Upper lobe of left lung (tissue), 6 donors: ENCODE measurements at regions not wholly inside any gene's neighbourhood (a gene's known extent, or its start where the extent isn't known, plus 50 kb on each side); places are given as distances from the start of the nearest gene placed in this dataset.

Source experiments
- ATAC-seq, 2 donors: fragments of 200-7000 bp; cut with Tn5 transposase; one replicate each; pipeline ENCODE4 v1.9.1; 2022; ENCODE audit warnings: mild to moderate bottlenecking in 2 of 2, moderate library complexity in 2 of 2; ENCODE audit not compliant: low FRiP score in 2 of 2
- DNase-seq, 2 donors: peaks; one replicate each; pipeline ENCODE4 v3.0.0-alpha.2; 2019 to 2020
- H3K27ac ChIP-seq, 4 donors: fragments of 200-600 bp; sonication (generic); one replicate each; pipeline ENCODE4 v1.5.1; 2016 to 2019
- H3K27me3 ChIP-seq, 4 donors: fragments of 200-600 bp; sonication (generic); one replicate each; pipeline ENCODE4 v1.5.1; 2017 to 2019
- H3K36me3 ChIP-seq, 4 donors: fragments of 200-600 bp; sonication (generic); one replicate each; pipeline ENCODE4 v1.5.1; 2016 to 2019
- H3K4me1 ChIP-seq, 4 donors: fragments of 200-600 bp; sonication (generic); one replicate each; pipeline ENCODE4 v1.5.1; 2018 to 2019
- H3K4me3 ChIP-seq, 4 donors: fragments of 200-600 bp; sonication (generic); one replicate each; pipeline ENCODE4 v1.5.1; 2017 to 2019; ENCODE audit warnings: mild to moderate bottlenecking in 2 of 4, moderate library complexity in 1 of 4
- H3K9me3 ChIP-seq, 4 donors: fragments of 200-600 bp; sonication (generic); one replicate each; pipeline ENCODE4 v1.5.1; 2018 to 2019
- EP300 ChIP-seq, 4 donors: sonication (generic); formaldehyde crosslinking; IDR thresholded peaks; one replicate each; pipeline ENCODE4 v1.5.1; 2017; ENCODE audit warnings: antibody characterized with exemption in 4 of 4, control low read depth in 2 of 4
- POLR2A ChIP-seq, 4 donors: fragments of 450-650 bp; IDR thresholded peaks; one replicate each; pipeline ENCODE4 v1.5.1; 2016 to 2017; ENCODE audit warnings: antibody characterized with exemption in 4 of 4, mild to moderate bottlenecking in 2 of 4
- POLR2AphosphoS5 ChIP-seq, 2 donors: sonication (generic); formaldehyde crosslinking; IDR thresholded peaks; one replicate each; pipeline ENCODE4 v1.5.1; 2017; ENCODE audit warnings: antibody characterized with exemption in 2 of 2
- WGBS, 2 donors: methylation state at CpG; one replicate each; pipeline ENCODE4 v1.1.5; 2017 to 2018; 5-methylcytosine and 5-hydroxymethylcytosine counted together
- TF ChIP-seq, protein P1 (sequence below), 6 experiments: fragments of 450-650 bp in 4 of 6; fragments of 200-600 bp in 2 of 6; sonication (generic) in 2 of 6; IDR thresholded peaks; one replicate each; pipeline ENCODE4 v1.5.1; 2016 to 2019; ENCODE audit warnings: antibody characterized with exemption in 6 of 6
- donor health status: DM: no; HTN: no; CAD: no; lungs with moderate emphysema.
- donor health status: DM: no; HTN: yes; CAD: no; lungs with severe emphysema.

DNA sequence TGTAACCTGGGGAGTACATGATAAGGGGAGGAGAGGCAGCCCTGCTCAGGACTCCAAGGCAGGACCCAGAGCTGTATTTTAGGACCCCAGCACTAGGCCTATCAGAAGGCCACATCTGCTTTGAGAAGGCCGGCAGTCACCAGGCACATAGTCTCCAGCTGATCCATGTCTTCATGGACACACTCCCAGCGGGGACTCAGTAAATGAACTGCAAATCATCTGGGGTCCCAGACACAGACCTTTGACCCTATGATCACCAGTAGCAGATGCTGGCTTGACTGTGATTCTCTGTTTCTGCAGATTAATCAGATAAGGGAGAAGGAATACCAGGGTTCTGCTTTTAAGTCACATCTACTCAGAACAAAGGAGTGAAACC is 341.4 kb upstream of the PODXL start:
- H3K36me3 ChIP-seq, result no peaks in the 10 kb centered on the region
- WGBS, 2 donors, result 50 to 60% methylated on average over 2 of the region's 2 CpGs
- H3K27ac ChIP-seq, result no peak overlapping the region
- TF ChIP-seq POLR2A (IDR thresholded peaks at IDR 0.05) (no peak), EP300 (IDR thresholded peaks at IDR 0.05) (no peak), POLR2AphosphoS5 (IDR thresholded peaks at IDR 0.05) (no peak)
- TF ChIP-seq, protein P1, sequence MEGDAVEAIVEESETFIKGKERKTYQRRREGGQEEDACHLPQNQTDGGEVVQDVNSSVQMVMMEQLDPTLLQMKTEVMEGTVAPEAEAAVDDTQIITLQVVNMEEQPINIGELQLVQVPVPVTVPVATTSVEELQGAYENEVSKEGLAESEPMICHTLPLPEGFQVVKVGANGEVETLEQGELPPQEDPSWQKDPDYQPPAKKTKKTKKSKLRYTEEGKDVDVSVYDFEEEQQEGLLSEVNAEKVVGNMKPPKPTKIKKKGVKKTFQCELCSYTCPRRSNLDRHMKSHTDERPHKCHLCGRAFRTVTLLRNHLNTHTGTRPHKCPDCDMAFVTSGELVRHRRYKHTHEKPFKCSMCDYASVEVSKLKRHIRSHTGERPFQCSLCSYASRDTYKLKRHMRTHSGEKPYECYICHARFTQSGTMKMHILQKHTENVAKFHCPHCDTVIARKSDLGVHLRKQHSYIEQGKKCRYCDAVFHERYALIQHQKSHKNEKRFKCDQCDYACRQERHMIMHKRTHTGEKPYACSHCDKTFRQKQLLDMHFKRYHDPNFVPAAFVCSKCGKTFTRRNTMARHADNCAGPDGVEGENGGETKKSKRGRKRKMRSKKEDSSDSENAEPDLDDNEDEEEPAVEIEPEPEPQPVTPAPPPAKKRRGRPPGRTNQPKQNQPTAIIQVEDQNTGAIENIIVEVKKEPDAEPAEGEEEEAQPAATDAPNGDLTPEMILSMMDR (IDR thresholded peaks at IDR 0.05), result no peak
- no peaks in the 10 kb centered on the region for H3K27me3 ChIP-seq
- H3K4me3 ChIP-seq, result no peak overlapping the region
- H3K4me1 ChIP-seq, result no peaks in the 10 kb centered on the region
- ATAC-seq, result no peak
- peaks cover 0 to 1% (median 0%) of the 10 kb centered on the region in 4 donors for H3K9me3 ChIP-seq
- no peak for DNase-seq

DNA sequence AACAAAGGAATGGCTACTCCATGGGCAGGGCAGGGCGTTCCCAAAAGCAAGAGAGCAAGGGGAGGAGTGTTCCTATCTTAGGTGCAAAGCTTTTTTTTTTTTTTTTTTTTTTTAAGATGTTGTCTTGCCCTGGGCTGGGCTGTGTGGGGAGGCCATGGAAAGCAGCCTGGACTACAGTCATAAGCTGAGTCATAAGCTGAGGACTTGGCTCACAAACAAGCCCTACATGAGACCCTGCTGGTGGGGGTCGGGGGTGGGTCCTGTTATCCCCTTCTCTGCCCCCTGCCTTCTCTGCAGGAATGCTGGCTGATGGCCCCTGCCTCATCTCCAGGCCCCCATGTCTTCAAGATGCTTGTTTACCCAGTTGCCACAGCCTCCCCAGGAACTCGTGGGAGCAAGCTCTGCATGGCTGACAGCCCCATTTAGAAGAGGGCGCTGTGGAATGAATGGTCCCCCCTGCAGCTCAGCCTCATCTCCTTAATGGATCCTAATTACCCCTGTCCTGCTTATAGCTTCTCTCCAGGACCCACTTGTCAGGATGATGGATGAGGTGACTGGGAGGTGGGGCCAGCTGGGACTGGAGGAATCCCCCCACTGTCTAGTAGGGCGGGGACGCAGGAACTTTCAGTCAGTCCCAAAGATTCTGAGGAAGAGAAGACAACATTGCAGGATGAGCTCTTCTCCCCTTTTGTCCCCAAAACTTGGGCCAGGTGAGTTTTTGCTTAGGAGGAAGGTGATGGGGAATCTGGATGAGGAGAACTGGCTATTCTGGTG is 340.8 kb upstream of the PODXL start:
- ATAC-seq, result peak in 1 of 2 donors; percentile 35
- H3K4me1 ChIP-seq, result no peaks in the 10 kb centered on the region
- H3K27me3 ChIP-seq, result no peaks in the 10 kb centered on the region
- TF ChIP-seq POLR2AphosphoS5 (IDR thresholded peaks at IDR 0.05), result no peak
- no peak for TF ChIP-seq EP300 (IDR thresholded peaks at IDR 0.05)
- no peak for TF ChIP-seq POLR2A (IDR thresholded peaks at IDR 0.05)
- TF ChIP-seq, protein P1 (IDR thresholded peaks at IDR 0.05), result no peak
- no peak overlapping the region for H3K27ac ChIP-seq
- DNase-seq, result no peak
- no peaks in the 10 kb centered on the region for H3K36me3 ChIP-seq
- H3K9me3 ChIP-seq, result no peaks in the 10 kb centered on the region
- no peak overlapping the region for H3K4me3 ChIP-seq
- WGBS, 2 donors, result 49 to 58% methylated on average over 5 to 6 of the region's 6 CpGs

DNA sequence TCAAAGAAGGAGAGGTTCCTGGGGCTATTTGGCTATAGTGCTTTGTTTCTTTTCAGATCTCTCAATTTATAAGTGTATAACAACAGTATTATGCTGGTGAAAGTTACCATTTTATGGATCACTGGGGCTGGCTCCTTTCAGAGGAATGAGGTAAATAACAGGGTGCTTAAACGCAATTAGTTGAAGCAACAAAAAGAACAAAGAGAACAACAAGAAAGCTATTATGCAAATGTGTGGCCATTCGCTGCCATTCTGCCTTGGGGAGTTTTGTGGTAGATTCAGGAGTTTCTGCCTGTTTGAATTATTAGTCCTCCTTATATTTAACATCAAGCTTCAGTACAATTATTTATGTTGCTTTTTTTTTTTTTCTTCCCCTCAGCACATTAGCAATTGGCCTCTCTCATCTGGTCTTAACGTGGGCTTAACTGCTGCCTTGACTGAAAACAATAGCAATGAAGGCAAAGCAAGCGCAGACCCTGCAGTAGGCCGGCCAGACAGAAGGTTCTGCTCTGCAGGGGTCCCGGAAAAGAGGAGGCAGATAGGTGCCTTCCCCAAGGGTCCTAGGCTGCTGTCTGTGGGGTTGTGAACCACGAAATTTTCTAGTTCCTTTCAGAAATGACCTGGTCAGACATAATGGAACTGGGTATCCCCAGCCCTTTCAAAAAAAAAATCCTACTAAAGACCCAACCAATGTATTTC is 339.9 kb upstream of the PODXL start:
- no peak overlapping the region for H3K27ac ChIP-seq
- no peaks in the 10 kb centered on the region for H3K4me1 ChIP-seq
- ATAC-seq (no peak), DNase-seq (no peak)
- H3K27me3 ChIP-seq, result no peaks in the 10 kb centered on the region
- 59 to 63% methylated on average over 7 of the region's 7 CpGs for WGBS, 2 donors
- no peaks in the 10 kb centered on the region for H3K36me3 ChIP-seq
- H3K4me3 ChIP-seq, result no peak overlapping the region
- TF ChIP-seq POLR2A (IDR thresholded peaks at IDR 0.05) (no peak), POLR2AphosphoS5 (IDR thresholded peaks at IDR 0.05) (no peak), EP300 (IDR thresholded peaks at IDR 0.05) (no peak)
- TF ChIP-seq, protein P1 (IDR thresholded peaks at IDR 0.05), result no peak
- no peaks in the 10 kb centered on the region for H3K9me3 ChIP-seq

DNA sequence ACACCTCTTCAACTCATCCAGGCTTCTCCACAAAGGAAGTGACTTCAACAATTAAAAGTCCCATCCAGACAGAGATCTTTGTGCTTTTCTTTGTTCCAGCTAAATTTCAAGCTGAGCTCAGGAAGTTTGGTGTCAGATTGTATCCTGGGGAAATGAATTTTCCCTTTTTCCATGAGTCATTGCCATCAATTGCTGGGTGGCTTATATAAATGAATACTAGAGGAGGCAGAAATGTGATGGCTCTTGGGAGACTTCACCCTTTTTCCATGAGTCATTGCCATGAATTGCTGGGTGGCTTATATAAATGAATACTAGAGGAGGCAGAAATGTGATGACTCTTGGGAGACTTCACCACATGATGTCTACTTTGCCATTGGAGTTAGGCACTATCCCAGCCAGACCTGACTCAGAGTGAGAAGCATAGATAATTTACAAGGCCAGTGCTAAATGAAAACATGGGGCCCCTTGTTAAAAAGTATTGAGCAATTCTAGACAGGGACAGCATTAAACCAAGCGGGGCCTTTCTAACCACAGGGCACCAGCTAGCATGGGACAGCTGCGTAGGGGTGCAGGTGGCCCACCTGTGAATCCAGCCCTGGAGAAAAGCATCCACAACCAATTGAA is 339.2 kb upstream of the PODXL start:
- H3K36me3 ChIP-seq, result no peaks in the 10 kb centered on the region
- peak in 1 of 2 donors; percentile 35 for ATAC-seq
- 70 to 89% methylated on average over 2 of the region's 2 CpGs for WGBS, 2 donors
- H3K27ac ChIP-seq, result no peak overlapping the region
- no peak overlapping the region for H3K4me3 ChIP-seq
- no peaks in the 10 kb centered on the region for H3K27me3 ChIP-seq
- TF ChIP-seq EP300 (IDR thresholded peaks at IDR 0.05) (no peak), POLR2AphosphoS5 (IDR thresholded peaks at IDR 0.05) (no peak), POLR2A (IDR thresholded peaks at IDR 0.05) (no peak)
- TF ChIP-seq, protein P1 (IDR thresholded peaks at IDR 0.05), result no peak
- DNase-seq, result no peak
- H3K9me3 ChIP-seq, result no peaks in the 10 kb centered on the region
- no peaks in the 10 kb centered on the region for H3K4me1 ChIP-seq
